LNCaP clone FGC (cell line): ENCODE measurements at regions not wholly inside any gene's neighbourhood (a gene's known extent, or its start where the extent isn't known, plus 50 kb on each side); places are given as distances from the start of the nearest gene placed in this dataset.

Source experiments
- DNase-seq: peaks from one replicate; pipeline ENCODE4 v3.0.0-alpha.2; 2011; ENCODE audit warnings: low read depth
- H3K4me3 ChIP-seq: 2 replicates; pipeline ENCODE4 v1.5.1; 2011; ENCODE audit warnings: mild to moderate bottlenecking, low read depth, low read length, control low read depth
- CTCF ChIP-seq: IDR thresholded peaks from 2 replicates; pipeline ENCODE4 v1.5.1; 2012; ENCODE audit warnings: mild to moderate bottlenecking; ENCODE audit not compliant: control insufficient read depth, insufficient read depth; ENCODE audit errors: extremely low read depth

- no peak overlapping the region for H3K4me3 ChIP-seq
- TF ChIP-seq CTCF: no peak
- DNase-seq: no peak
Observed at GRCh38 chr11:80668039-80668438, 1227.2 kb upstream of the TENM4 start.

GRCh38 chr11:80655834-80656233 is 1215.0 kb upstream of the TENM4 start:
- no peak for DNase-seq
- no peak for TF ChIP-seq CTCF
- H3K4me3 ChIP-seq: no peak overlapping the region

GRCh38 chr11:80650966-80651365 is 1210.1 kb upstream of the TENM4 start:
- H3K4me3 ChIP-seq: no peak overlapping the region
- TF ChIP-seq CTCF: no peak
- no peak for DNase-seq

GRCh38 chr11:80649186-80649585 is 1208.4 kb upstream of the TENM4 start:
- no peak for TF ChIP-seq CTCF
- H3K4me3 ChIP-seq: no peak overlapping the region
- no peak for DNase-seq

- no peak overlapping the region for H3K4me3 ChIP-seq
- no peak for DNase-seq
- TF ChIP-seq CTCF: no peak
Observed at GRCh38 chr11:80638296-80638695, 1197.5 kb upstream of the TENM4 start.

- H3K4me3 ChIP-seq: no peak overlapping the region
- no peak for TF ChIP-seq CTCF
- DNase-seq: no peak
Observed at GRCh38 chr11:80637571-80637970, 1196.7 kb upstream of the TENM4 start.

- DNase-seq: no peak
- no peak overlapping the region for H3K4me3 ChIP-seq
- TF ChIP-seq CTCF: no peak
Observed at GRCh38 chr11:80636999-80637398, 1196.2 kb upstream of the TENM4 start.
